PFSK-1 (cell line): ENCODE measurements at regions not wholly inside any gene's neighbourhood (a gene's known extent, or its start where the extent isn't known, plus 50 kb on each side); places are given as distances from the start of the nearest gene placed in this dataset.

Experiments used
- FOXP2 ChIP-seq: optimal IDR thresholded peaks from 2 replicates; pipeline ENCODE3; 2011; ENCODE audit warnings: borderline replicate concordance, control low read depth, inconsistent platforms; ENCODE audit not compliant: insufficient read depth; ENCODE audit errors: extremely low read length, extremely low read depth
- POLR2AphosphoS5 ChIP-seq: IDR thresholded peaks from 2 replicates; pipeline ENCODE4 v1.6.1; 2012; ENCODE audit warnings: low read depth, mild to moderate bottlenecking, control low read depth, low read length, moderate library complexity
- SIN3A ChIP-seq: IDR thresholded peaks from 2 replicates; pipeline ENCODE4 v1.6.1; 2012; ENCODE audit warnings: mild to moderate bottlenecking, low read length, moderate library complexity, borderline replicate concordance; ENCODE audit not compliant: insufficient read depth
- TAF1 ChIP-seq: IDR thresholded peaks from 2 replicates; pipeline ENCODE4 v1.6.1; 2012; ENCODE audit warnings: low read length, control low read depth, borderline replicate concordance; ENCODE audit not compliant: insufficient read depth
- TF ChIP-seq, protein P1 (sequence below), 2 experiments: IDR thresholded peaks; 2 replicates each; pipeline versions ENCODE4 v1.6.1 to v1.8.0; 2011 to 2012; ENCODE audit warnings: low read depth in 2 of 2, low read length in 2 of 2, control low read depth in 1 of 2, inconsistent platforms in 1 of 2, mild to moderate bottlenecking in 1 of 2, moderate library complexity in 1 of 2; ENCODE audit not compliant: insufficient read depth in 1 of 2

DNA sequence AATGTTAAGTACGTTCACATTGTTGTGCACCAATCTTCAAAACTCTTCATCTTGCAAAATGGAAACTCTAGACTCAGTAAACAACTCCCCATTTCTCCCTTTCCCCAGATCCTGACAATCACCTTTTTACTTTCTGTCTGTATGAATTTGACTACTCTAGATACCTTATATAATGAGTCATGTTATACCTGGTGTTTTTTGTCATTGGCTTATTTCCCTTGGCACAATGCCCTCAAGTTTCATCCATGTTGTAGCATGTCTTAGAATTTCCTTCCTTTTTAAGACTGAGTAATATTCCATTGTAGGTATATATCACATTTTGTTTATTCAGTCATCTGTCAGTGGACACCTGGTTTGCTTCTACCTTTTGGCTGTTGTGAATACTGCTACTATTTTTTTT, 399.5 kb downstream of the LMO4 start:
- TF ChIP-seq TAF1 = no peak
- TF ChIP-seq, protein P1, sequence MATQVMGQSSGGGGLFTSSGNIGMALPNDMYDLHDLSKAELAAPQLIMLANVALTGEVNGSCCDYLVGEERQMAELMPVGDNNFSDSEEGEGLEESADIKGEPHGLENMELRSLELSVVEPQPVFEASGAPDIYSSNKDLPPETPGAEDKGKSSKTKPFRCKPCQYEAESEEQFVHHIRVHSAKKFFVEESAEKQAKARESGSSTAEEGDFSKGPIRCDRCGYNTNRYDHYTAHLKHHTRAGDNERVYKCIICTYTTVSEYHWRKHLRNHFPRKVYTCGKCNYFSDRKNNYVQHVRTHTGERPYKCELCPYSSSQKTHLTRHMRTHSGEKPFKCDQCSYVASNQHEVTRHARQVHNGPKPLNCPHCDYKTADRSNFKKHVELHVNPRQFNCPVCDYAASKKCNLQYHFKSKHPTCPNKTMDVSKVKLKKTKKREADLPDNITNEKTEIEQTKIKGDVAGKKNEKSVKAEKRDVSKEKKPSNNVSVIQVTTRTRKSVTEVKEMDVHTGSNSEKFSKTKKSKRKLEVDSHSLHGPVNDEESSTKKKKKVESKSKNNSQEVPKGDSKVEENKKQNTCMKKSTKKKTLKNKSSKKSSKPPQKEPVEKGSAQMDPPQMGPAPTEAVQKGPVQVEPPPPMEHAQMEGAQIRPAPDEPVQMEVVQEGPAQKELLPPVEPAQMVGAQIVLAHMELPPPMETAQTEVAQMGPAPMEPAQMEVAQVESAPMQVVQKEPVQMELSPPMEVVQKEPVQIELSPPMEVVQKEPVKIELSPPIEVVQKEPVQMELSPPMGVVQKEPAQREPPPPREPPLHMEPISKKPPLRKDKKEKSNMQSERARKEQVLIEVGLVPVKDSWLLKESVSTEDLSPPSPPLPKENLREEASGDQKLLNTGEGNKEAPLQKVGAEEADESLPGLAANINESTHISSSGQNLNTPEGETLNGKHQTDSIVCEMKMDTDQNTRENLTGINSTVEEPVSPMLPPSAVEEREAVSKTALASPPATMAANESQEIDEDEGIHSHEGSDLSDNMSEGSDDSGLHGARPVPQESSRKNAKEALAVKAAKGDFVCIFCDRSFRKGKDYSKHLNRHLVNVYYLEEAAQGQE (IDR thresholded peaks at IDR 0.05; ENCODE audit: insufficient read depth in 1 of 2, low read depth in 2 of 2, low read length in 2 of 2) = no peak
- TF ChIP-seq SIN3A = no peak
- no peak for TF ChIP-seq FOXP2
- no peak for TF ChIP-seq POLR2AphosphoS5

DNA sequence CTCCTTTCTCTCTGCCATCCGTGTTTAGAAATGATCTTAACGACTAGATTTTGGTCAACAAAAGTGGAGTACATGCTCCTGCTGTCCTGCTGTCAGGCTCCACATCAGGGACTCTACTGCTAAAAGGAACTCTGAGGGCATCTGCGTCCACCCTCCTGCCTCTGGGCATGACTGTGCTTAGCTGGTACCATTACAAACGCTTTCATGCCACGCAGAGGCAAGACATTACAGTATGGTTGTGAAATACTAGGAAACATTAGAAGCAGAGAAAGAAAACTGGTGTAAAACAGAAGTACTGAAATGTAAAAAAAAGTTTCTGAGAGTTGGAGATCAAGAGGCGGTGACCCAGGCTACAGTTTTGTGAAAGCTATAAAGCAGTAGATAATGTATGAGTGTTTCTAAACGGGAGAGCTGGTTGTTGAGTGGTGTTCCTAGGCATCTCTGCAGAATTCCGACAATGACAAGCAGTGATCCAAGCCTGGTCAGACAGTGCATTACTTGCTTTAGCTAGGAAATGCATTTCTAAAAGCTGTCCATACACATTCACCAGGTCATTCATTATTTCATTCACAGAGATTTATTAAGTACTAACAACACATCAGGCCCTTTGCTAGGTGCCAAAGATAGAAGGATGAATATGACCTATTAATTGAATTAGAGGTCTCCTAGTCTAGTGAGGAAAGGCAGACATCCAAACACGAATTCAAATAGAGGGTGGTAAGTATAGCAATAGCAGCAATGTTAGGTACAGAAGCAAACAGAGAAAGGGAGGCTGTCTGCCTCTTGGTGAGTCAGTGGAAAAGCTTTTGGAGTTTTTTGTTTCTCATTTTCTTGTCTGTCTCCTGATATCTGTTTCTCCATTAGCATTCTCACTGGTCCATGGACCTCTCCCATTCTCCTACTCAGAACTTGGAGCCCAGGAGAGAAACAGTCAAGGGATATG, 401.9 kb downstream of the LMO4 start:
- TF ChIP-seq FOXP2 = no peak
- no peak for TF ChIP-seq POLR2AphosphoS5
- no peak for TF ChIP-seq SIN3A
- no peak for TF ChIP-seq TAF1
- TF ChIP-seq, protein P1 (IDR thresholded peaks at IDR 0.05; ENCODE audit: insufficient read depth in 1 of 2, low read depth in 2 of 2, low read length in 2 of 2) = no peak

DNA sequence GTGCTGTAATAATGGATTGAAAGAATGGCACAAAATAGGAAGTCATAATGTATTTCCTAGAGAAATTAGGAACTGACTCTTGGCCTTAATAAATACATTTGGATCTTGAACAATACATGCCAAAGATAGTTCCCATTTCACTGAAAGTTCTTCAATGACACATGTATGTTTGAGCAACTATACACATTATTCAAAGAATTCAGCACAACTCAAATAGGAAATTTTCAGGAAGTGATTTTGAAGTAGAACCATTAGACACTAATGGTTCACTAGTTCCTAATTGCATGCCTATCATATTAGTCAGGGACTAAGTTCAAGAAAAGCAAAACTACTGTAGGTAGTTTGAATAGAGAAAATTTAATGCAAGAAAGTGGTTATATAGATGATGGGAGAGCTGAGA, 404.7 kb downstream of the LMO4 start:
- TF ChIP-seq FOXP2 (no peak), TAF1 (no peak), POLR2AphosphoS5 (no peak), SIN3A (no peak)
- TF ChIP-seq, protein P1 (IDR thresholded peaks at IDR 0.05; ENCODE audit: insufficient read depth in 1 of 2, low read depth in 2 of 2, low read length in 2 of 2) = no peak

DNA sequence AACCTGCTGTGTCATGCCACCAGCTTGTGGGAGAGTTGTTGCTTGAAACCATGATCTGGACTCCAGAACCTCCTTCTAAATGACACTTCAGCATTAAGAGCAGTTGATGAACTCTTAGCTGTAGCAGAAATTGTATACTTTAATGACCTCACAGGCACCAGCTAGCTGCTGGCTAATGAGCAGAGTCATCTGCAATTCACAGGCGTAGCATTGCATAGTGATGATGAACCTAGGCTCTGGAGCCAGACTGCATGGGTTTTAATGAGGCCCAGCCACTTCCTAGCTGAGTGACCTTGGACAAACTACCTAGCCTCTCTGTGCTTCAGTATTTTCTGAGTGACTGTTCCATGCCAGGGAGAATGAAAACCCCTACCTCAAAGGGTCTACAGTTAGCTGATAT, 407.1 kb downstream of the LMO4 start:
- no peak for TF ChIP-seq TAF1
- no peak for TF ChIP-seq SIN3A
- TF ChIP-seq FOXP2 = no peak
- TF ChIP-seq POLR2AphosphoS5 = no peak
- TF ChIP-seq, protein P1 (IDR thresholded peaks at IDR 0.05; ENCODE audit: insufficient read depth in 1 of 2, low read depth in 2 of 2, low read length in 2 of 2) = no peak
